Hematopoietic multipotent progenitor cell treated with erythropoietin and hydrocortisone succinate and interleukin-3 and kit ligand, for 6 days (in vitro differentiated cells): ENCODE measurements at regions not wholly inside any gene's neighbourhood (a gene's known extent, or its start where the extent isn't known, plus 50 kb on each side); places are given as distances from the start of the nearest gene placed in this dataset.
"Not testable (repeated sequence)": the region's sequence is repeated elsewhere in the genome, so short reads cannot be mapped to it uniquely, and the experiment has no call there.

ENCODE experiments used
- DNase-seq: peaks from one replicate; pipeline ENCODE4 v3.0.0-alpha.2; 2015

DNA sequence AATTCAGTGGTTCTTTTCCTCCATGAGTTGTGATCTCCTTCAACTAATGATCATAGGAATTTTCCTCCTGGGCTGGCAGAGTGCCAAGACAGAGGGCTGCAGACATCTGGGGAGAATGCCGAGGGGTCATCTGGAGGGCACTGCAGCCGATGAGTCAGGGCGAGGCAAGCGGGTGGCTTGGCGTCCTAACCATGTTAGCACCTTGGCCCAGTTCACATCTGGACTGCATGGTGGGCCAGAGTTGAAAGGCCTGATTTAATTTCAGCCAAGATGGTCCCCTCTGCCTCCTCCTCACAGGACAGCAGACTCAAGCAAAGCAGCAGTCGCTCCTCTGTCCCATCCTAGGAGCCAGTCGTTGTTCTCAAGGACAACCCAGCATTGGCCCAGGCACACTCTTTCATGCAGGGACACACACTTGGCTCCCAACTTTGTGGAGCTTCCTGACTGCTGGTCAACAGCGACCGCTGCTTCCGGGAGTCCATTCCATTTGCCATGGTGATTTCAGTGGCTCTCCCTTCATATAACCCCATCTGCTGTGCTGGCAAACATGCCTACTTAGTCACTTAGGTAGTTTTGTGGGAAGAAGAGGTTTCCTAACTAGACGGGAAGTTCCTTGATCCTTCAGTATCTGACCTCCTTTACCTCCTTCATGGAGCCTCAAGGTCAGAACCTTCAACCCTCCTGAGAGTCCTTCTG is 161.8 kb downstream of the TTC8 start:
- DNase-seq, result no peak

DNA sequence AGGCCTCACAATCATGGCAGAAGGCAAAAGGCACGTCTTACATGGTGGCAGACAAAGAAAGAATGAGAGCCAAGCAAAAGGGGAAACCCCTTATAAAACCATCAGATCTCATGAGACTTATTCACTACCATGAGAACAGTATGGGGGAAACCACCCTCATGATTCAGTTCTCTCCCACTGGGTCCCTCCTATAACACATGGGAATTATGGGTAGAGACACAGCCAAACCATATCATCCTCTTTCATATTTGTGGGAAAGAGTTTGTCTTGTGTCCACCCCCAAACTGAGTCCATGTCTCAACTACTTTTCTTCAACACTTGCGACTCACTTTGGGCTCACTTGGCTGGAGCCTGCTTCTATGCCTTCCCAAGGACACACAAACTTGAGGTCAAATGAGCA is 162.5 kb downstream of the TTC8 start:
- DNase-seq, result not testable (repeated sequence)

DNA sequence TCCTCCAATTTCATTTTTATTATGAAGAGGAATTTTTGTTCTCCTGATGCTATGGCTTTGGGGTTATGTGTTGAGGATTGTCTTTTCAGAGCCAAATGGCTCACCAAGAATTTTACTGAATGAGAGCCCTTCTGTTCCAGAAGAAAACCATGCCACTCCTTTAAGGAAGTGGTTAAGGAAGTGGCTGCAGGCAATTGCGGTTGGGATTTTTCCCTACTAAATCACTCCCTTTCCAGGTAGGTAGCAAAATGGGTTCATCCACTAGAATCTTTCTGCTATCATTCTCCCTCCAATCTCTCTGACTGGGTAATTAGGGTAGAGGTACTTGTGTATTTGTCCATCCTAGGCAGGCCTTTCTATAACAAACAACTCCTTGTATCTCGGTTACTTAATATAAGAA is 163.1 kb downstream of the TTC8 start:
- DNase-seq, result no peak

DNA sequence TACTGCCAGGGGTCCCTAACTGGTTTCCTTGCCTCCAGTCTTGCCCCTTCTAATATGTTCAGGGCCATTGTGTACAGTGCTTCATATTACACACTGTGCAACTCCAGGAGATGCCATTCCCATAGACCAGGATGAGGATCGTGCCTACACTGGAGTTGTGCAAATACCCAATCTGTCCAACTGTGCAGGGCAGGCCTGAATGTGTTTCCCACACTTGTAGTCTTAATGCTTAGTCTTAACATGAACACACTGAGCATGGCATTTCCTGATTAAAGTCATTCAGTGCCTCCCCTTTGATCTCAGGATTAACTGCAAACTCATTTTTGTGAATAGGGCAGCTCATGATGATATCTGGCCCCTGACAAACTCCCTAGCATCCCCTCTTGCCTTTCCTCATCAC is 165.5 kb downstream of the TTC8 start:
- DNase-seq, result no peak

DNA sequence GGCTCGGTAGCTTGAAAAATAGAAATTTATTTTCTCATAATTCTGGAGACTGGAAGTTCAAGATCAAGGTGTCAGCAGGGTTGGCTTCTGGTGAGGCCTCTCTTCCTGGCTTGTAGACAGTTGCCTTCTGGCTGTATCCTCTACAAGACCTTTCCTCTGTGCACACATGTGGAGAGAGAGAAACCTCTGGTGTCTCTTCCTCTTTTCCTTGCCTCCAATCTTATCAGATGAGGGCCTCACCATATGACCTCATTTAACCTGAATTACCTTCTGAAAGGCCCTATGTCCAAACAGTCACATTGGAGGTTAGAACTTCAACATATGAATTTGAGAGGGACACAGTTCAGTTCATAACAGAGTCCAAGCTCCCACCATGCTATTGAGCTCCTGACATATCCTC is 166.4 kb downstream of the TTC8 start:
- no peak for DNase-seq

DNA sequence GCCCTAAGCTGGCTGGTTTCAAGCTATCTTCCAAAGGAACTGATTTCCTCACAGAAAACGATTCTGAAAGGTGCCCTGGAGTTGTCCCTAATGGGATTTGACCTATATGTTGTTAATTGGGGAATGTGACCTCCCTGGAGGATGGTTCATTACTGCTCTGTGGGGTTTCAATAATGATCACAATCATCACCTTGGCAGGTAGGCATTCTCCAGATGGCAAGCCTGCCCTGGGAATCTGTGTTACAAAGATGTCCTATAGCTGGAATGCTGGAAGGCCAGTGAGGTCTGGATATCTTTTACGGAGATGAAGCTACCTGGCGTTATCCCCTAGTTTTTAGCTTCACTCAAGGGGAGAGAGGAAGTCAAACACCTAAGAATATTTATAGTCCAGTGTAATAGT is 167.6 kb downstream of the TTC8 start:
- no peak for DNase-seq

DNA sequence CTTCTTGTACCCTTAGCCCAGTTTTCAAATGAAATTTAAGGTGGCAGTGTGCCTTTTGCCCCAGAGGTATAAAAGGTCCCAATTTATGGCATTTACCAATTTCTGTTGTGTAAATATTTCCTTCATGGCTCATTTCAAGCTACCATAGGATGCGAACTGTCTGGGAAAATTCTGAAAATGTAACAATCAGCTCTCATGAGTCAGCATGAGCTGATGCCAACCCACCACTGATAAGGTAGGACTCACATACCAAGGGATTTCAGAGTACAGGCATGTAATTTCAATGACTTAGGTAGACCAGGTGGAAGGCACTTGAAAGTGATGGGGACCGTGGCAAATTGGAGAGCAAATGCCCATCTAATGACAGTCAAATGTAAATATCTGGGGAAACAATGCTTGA is 169.5 kb downstream of the TTC8 start:
- no peak for DNase-seq

DNA sequence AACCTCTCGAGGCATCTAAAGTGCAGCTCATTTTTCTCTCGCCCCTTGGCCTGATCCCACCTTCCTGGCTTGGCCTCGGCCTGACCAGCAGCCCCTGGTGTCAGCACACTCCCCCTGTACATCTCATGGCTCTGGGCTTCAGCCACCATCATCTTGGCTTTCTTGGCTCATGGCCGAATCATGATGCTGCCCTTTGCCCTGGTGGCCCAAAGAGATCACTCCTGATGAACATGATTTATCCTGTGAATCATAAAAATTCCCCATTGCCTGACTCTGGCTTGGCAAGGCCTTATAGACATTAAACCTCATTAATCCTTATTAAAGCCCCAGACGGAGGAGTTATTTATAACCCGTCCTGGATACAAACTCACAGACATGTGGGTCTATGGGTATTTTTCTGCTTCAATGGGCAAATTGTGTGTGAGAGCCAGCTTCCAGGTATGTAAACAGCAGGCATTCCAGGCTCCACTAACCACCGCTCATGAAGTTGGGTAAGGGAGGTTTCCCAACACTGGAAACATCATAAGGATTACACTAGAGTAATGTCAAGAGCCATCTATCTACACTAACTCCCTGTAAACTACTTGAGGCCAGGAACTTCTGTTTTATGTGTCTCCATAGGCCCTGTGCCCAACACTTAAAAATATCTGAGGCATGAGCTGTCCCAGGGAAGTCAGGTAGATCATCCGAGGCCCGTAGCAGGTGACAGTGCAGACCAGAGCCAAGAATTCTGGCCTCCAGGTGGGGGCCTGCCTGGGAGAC is 171.2 kb downstream of the TTC8 start:
- DNase-seq, result no peak

DNA sequence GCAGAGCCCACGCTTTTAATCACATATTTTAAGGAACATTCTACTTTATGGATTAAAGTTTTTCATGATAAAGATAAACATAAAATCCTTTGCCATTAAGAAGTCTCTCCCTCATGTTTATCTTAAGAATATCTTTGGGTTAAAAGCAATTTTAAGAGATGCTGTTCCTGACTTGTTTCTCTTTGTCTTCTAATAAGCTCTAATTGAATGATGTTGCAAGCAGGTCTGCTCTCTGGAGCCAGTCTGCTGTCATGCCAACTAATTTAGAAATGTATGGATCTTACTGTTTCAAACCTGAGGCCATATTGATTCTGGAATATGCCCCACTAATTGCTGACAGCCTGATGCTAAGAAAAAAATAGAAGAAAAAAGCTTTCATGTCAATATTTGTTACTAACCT is 173.6 kb downstream of the TTC8 start:
- no peak for DNase-seq

DNA sequence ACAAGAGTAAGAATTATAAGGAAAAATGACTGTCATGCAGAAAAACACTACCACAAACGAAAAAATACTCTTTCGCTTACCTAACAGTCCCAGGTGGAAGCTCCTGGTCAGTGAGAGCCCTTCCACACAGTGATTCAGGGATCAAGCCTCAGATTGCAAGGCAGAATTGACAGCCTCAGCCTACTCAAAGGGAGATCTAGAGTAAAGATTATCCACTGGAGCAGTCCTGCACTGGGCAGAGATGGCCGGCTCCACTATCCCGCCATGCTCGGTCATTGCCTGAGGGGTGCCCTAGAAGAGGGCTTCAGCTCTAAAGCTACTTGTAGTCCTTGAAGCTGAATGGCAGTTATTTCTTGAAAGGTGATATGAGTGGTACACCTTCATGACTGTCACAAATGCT is 174.7 kb downstream of the TTC8 start:
- no peak for DNase-seq

DNA sequence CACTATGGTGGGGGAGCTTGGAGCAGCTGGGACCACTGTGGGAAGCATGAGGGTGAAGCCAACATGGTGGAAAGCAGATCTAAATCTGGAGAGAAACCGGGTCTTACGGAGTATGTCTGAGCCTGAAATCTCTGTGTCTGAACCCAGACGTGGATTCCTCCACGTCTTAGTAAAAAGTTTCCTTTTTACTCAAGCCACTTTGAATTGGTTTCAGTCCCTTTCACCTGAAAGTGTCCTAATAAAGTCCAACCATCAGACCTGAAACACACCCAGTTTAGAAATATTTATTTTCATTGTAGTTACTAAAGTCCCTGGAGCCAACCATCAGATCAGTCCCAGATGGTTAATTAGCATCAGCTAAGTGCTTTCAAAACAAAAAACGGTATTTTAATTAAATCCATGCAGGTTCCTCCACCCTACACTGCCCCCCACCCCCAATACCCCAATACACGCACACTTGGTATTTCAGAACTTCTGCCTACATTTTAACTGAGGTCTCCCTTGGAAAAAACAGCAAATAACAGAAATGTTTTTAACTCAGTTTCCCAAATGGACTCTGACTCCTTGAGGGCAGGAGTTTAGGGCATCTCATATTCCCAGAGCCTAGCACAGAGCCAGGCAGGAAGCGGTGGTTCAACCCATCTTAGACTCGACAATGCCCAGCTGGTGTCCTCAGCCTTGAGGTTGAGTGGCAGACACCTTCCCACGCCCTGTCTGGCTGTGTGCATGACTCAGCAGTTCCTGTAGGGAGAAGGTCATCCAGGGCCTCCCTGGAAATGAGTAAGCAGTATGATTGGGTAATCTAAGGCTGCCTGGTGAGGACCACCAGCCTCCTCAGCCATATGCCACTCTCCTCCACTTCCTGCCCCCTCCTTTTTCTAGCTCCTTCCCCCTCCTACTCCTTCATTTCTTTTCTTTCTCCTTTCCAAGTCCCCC is 175.8 kb downstream of the TTC8 start:
- DNase-seq, result peak; percentile 84

DNA sequence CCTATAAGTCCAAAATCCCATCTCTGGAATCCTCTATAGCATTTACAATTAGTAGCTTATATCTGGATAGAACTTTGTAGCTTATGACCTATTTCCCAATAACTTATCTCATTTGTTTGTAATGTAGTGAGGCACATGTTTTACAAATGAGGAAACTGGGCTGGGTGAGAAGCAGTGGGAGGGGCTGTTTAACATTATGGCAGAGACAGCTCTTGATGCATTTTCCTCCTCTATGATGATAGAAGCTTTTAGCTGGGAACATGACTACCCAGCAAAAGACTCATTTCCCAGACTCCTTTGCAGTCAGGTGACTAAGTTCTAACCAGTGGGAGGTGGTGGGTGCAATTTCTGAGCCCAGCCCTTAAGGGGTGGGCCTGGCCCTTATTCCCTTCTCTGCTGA is 179.7 kb downstream of the TTC8 start:
- peak; percentile 43 for DNase-seq

DNA sequence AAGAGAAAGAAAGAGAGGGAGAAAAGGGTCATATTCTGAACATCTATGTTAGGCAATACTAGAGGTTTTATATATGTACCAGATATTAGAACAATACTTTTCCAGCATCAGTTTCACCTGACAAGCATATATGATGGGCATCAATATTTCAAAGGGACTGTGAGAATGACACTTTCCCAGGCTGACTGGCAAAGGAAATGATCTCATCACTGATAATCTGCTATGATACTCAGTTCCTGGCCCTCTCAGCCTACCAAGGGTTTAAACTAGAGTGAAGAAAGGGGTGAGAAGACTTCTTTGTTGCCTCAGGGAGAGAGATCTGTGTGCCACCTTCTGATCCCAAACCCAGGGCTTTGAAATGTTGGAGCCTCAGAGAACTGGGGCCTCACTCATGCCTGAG is 183.5 kb downstream of the TTC8 start:
- no peak for DNase-seq

DNA sequence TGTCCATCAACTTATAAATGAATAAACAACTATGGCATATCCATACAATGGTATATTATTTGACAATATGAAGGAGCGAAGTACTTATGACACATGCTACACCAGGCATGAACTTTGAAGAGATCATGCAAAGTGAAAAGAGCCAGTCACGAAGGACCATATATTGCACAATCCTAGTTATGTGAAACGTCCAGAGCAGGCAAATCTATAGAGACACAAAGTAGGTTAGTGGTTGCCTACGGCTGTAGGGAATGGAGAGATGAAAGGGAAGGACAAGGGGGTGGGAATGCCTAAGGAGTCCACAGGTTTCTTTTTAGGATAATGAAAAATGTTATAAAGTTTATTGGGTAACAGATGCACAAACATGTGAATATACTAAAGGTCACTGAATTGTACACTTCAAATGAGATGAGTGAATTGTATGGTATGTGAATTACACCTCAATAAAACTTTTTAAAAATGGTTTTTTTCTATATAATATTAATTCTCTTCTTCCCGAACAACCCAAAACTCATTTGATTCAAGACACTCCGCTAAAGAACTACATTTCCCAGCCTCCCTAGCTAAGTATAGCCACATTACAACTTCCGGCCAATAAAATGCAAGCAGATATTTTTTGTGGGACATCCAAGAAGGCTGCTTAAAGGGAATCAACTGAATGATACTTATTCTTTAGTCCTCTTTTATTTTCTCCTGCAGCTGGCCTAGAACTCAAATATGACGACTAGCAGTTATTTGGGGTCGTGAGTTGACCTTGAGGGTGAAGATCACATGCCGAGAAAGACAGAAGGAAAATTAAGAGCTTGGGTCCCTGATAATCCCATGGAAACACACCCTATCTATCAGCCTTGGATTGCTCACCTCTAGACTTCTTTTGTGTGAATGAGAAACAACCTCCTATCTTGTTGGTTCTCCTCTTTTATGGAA is 187.2 kb downstream of the TTC8 start:
- DNase-seq, result no peak

DNA sequence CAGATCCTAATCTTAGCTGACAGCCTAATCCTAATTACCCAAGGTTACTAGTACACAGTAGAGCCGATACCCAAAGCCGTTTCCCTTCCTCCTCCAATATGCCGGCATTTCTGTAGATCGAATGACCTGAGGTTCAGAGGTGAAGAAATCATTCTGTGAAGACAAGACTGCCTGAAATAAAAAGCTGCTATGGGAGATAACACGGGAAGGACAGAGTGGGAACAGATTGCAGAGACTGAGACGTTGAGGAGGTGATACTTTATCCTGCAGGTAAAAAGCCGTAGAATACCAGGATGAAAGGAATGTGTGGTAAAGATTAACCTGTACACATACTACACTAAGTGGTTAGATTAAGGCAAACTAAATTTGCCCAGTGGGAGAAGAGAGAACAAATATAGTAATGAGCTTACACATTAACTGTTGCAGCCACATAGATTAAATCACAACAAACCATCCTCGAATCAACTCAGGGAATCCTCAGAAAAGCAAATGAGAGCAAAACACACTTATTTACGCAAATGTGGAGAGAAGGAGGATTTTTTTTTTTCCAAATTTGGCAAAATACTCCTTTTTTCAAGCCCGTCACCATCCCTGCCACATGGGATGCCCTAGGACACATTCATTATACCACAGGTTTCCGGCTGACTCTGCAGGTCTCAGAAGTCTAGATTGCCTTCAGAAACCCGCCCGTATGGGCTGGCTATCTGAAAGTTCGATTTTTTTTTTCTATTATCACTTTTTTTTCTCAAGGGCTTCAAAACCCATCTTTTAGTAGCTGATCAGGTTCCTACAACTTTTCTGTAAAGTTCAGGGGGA is 188.0 kb downstream of the TTC8 start:
- no peak for DNase-seq

DNA sequence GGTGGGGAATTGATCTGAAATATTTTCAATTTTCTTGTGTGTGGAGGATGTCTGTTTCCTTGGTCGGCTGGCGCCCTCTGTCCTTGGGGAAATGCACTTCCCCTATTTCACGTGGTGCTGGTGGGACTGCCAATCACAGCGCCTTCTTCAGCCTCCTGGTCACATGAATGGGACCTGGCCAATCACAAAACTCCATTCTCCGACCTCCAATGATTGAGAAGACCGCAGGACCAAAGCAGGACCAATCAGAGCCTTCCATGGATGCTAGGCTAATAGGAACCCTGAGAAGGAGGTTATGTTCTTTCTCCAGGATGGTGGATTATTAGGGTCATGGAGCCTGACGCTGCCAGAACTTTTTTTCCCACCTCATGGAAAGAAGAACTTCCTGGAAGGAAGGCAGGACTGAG is 188.7 kb downstream of the TTC8 start:
- peak; percentile 33 for DNase-seq

DNA sequence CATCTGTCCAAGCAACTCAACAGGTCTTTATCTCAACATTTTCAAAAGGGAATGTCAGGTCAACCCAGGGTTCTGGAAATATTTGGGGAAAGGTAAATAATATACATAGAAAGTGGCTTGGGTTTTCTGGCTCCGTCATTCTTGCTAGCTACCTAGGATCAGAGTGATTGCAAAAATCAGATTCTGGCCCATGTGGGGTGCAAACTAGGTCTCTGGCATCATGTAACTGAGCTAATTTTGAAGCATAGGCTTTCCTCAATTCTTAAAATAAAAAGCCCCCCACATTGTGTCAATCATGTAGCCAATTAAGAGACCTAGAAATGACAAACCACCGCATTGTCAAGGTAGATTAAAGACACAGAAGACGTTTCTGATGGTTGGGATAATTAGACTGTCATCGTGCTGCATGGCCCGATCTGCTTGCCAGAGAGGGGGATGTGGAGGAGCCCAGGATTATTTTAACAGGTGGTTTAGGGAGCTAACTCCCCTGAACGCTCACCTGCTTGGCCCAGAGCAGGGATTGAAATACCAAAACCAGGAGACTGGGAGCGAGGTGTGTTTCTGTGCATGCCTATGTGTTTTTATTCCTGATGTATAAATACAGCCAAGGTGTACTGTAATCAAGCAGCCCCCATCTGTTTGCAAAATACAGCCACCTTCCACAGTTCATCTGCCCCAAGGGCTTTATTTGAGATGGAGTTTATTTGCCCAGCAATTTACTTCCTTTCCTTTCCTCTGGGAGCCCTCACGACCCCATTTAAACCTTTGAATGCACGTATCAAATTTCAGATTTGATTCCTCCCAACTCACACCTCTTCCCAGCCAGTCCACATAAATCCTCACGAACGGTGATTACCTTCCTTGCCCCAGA is 189.5 kb downstream of the TTC8 start:
- no peak for DNase-seq

DNA sequence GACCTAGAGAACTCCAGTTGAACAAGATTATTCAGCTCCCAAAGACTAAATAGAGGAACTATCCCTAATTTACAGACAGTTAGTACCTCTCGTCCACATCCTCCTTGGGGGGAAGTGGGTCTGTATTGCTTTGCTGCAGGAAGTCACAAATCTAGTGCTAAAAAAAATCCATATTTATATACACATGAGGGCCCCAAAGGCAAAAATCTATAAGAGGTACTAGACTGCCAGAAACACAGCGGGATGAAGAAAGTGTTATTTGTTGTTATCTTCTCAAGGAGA is 190.1 kb downstream of the TTC8 start:
- no peak for DNase-seq

DNA sequence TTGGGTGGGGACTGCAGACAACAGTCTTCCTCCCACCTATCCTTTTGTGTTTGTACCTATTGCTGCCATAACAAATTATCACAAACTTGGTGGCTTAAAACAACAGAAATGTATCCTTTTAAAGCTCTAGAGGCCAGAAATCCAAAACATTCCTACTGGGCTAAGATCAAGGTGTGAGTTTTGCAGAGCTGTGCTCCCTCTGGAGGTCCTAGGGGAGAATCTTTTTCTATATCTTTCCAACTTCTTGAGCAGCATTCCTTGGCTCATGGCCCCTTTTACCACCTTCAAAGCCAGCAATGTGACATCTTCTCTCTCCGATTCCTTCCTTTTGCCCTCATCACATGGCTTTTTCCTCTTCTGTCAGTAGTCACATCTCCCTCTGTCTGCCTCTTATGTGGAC is 190.6 kb downstream of the TTC8 start:
- no peak for DNase-seq

DNA sequence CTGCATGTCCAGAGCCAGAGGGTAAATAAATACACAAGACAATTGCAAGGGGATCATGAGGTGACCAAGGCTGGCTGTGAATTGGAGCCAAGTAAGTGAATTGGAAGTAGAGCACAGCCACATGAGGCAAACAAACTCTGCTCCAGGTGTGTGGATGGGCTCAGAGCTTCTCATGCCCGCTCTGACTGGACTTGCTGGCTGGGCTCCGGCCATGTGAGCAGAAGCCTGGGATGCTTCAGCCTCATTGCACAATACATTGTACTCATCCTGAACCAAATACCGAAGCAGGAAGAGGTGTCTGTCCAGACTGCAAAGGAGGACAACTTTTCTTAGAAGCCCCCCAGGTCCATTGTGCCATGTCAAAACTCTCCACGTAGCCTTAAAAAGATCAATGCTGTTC is 193.0 kb downstream of the TTC8 start:
- no peak for DNase-seq

DNA sequence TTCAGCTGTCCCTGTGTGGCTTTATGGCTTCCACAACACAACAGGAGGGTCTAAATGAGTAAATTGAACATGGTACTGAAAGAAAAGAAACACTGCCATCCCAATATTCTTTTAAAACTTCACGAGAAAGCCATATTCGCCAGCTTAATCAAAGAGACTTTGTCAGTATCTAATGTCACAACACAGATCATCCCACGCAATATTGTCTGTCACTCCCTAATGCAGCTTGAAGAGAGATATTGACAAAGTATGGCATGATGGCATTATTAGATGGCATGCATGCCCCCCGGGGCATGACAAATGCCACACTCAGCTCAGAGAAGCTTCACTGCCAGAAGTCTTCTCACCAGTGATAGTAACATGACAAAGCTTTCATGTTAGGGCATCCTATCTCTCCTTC is 197.8 kb downstream of the TTC8 start:
- no peak for DNase-seq
